ENCODE measurements at regions not wholly inside any gene's neighbourhood (a gene's known extent, or its start where the extent isn't known, plus 50 kb on each side); places are given as distances from the start of the nearest gene placed in this dataset.

DNA sequence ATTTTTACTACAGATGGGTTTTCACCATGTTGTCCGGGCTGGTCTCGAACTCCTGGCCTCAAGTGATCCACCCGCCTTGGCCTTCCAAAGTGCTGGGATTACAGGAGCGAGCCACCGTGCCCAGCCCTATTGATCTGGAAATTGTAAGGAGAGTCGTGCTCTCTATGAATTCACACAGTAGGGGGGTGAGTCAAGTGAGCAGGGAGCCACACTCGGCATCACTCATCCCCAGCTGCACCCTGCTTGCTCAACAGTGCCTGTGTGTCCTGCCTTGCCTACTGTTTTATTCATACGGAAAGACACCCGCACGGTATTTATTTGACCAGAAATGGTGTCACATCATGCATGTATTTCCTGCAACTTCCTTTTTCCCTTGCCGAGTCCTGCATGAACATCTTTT is 157.2 kb upstream of the FOXF1 start:
- peaks cover 38% of the 10 kb centered on the region for H3K27me3 Mint-ChIP-seq
- peaks cover 8% of the 10 kb centered on the region for H3K9me3 Mint-ChIP-seq
- peaks cover 2% of the 10 kb centered on the region for H3K36me3 Mint-ChIP-seq
- H3K4me1 Mint-ChIP-seq, result no peaks in the 10 kb centered on the region
- no peak overlapping the region for H3K4me3 Mint-ChIP-seq
- no peak overlapping the region for H3K27ac Mint-ChIP-seq
- DNase-seq (ENCODE audit: low spot score in 2 of 2) (no peak), ATAC-seq (ENCODE audit: low read depth) (no peak)

GRCh38 chr16:86353948-86354347 is 156.4 kb upstream of the FOXF1 start:
- DNase-seq (ENCODE audit: low spot score in 2 of 2), result no peak
- Mint-ChIP-seq H3K4me1 (no peaks in the 10 kb centered on the region), H3K27ac (no peak overlapping the region), H3K36me3 (peaks cover 2% of the 10 kb centered on the region), H3K9me3 (peaks cover 8% of the 10 kb centered on the region), H3K4me3 (no peak overlapping the region), H3K27me3 (peaks cover 38% of the 10 kb centered on the region)
- no peak for ATAC-seq (ENCODE audit: low read depth)

GRCh38 chr16:86354641-86355513 is 155.4 kb upstream of the FOXF1 start:
- Mint-ChIP-seq H3K4me3 (no peak overlapping the region), H3K36me3 (peaks cover 2% of the 10 kb centered on the region), H3K4me1 (no peaks in the 10 kb centered on the region), H3K27me3 (peaks cover 34% of the 10 kb centered on the region), H3K27ac (no peak overlapping the region), H3K9me3 (peaks cover 8% of the 10 kb centered on the region)
- ATAC-seq (ENCODE audit: low read depth) (no peak), DNase-seq (ENCODE audit: low spot score in 2 of 2) (no peak)

DNA sequence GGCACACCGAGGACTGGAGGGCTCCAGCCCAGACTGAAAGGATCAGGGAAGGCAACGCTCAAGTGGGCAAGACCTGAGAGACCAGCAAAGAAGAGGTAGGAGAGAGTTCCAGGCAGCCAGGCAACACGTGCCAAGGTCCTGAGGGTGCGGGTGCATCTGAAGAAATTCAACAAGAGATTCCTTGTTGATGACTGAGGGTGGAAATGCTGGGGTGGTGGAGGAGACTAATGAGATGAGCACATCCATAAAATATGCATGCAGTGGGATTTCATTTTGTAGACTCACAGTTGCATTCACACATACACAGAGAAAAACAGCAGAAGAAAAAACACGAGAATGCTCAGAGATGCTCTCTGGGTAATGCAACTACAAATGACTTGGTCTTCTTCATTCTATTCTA is 154.8 kb upstream of the FOXF1 start:
- no peak overlapping the region for H3K27ac Mint-ChIP-seq
- H3K4me1 Mint-ChIP-seq, result no peaks in the 10 kb centered on the region
- H3K27me3 Mint-ChIP-seq, result peaks cover 33% of the 10 kb centered on the region
- H3K4me3 Mint-ChIP-seq, result no peak overlapping the region
- ATAC-seq (ENCODE audit: low read depth) (no peak), DNase-seq (ENCODE audit: low spot score in 2 of 2) (no peak)
- H3K36me3 Mint-ChIP-seq, result peaks cover 2% of the 10 kb centered on the region
- H3K9me3 Mint-ChIP-seq, result peaks cover 8% of the 10 kb centered on the region

DNA sequence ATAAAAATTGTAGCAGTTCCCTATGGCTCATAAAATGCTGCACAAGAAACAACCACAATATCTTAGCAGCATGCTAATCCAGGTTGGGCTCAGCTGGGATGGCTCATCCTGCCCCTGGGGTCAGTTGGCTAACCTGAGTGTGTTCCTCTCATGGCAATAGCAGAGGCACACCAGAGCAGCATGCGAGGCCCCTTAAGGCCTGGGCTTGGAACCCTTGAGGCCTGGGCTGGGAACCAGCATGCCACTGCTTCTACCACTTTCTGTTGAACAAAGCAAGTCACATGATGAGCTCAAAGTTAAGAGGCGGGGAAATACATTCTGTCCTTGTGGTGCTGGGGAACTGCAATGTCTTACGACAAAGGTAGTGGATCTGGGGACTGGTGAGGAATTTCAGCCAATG is 154.4 kb upstream of the FOXF1 start:
- H3K4me1 Mint-ChIP-seq, result no peaks in the 10 kb centered on the region
- peaks cover 8% of the 10 kb centered on the region for H3K9me3 Mint-ChIP-seq

DNA sequence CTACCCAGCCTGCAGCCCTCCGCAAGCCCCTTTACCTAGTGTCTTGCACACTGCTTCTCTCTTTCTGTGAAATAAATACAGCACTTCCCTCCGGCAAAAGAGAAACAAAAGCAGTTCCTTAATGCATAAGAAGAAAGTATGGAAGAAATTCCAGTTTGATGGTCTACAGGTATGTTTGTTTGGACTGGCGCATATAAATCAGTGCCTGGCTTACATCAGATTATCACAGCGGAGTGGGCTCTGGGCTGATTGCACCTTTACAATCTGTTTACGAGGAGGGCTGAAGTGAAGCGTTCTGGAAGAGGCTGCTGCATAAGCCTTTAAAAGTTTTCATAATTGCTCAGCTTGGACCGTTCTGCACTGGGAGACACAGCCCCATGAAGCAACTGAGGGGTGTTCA is 153.5 kb upstream of the FOXF1 start:
- peaks cover 8% of the 10 kb centered on the region for H3K9me3 Mint-ChIP-seq
- no peak overlapping the region for H3K4me3 Mint-ChIP-seq
- H3K4me1 Mint-ChIP-seq, result no peaks in the 10 kb centered on the region
- ATAC-seq (ENCODE audit: low read depth) (no peak), DNase-seq (ENCODE audit: low spot score in 2 of 2) (no peak)
- H3K27me3 Mint-ChIP-seq, result peaks cover 28% of the 10 kb centered on the region
- H3K27ac Mint-ChIP-seq, result no peak overlapping the region
- H3K36me3 Mint-ChIP-seq, result peaks cover 2% of the 10 kb centered on the region

More for the DNA sequence above, 154.4 kb upstream of the FOXF1 start:
- Mint-ChIP-seq H3K36me3 (peaks cover 2% of the 10 kb centered on the region), H3K27ac (no peak overlapping the region), H3K4me3 (no peak overlapping the region), H3K27me3 (peaks cover 30% of the 10 kb centered on the region)
- ATAC-seq (ENCODE audit: low read depth) (no peak), DNase-seq (ENCODE audit: low spot score in 2 of 2) (no peak)

GRCh38 chr16:86357303-86357702 is 153.0 kb upstream of the FOXF1 start:
- H3K4me1 Mint-ChIP-seq, result no peaks in the 10 kb centered on the region
- ATAC-seq (ENCODE audit: low read depth) (no peak), DNase-seq (ENCODE audit: low spot score in 2 of 2) (no peak)
- peaks cover 8% of the 10 kb centered on the region for H3K9me3 Mint-ChIP-seq
- H3K27me3 Mint-ChIP-seq, result peaks cover 29% of the 10 kb centered on the region
- H3K27ac Mint-ChIP-seq, result no peak overlapping the region
- no peak overlapping the region for H3K4me3 Mint-ChIP-seq
- peaks cover 2% of the 10 kb centered on the region for H3K36me3 Mint-ChIP-seq

DNA sequence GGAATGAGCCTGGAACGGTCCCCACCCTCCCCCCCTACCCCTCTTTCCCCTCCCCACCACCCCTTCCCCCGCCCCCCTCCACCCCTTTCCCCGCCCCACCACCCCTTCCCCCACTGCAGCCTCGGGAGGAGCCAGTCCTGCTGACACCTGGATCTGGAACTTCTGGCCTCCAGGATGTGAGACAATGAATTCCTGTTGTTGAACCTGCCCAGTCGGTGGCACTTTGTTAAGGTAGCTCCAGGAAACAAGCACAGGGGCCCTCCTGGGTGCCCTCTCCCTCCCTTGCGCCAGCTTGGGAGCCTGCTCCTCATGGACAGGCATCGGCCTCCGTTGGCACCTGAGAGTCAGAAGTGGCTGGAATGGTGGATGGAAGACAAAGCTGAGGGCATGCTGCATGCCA is 152.4 kb upstream of the FOXF1 start:
- DNase-seq (ENCODE audit: low spot score in 2 of 2) (no peak), ATAC-seq (ENCODE audit: low read depth) (no peak)
- H3K4me3 Mint-ChIP-seq, result no peak overlapping the region
- H3K4me1 Mint-ChIP-seq, result no peaks in the 10 kb centered on the region
- peaks cover 2% of the 10 kb centered on the region for H3K36me3 Mint-ChIP-seq
- H3K27ac Mint-ChIP-seq, result no peak overlapping the region
- H3K9me3 Mint-ChIP-seq, result peaks cover 11% of the 10 kb centered on the region
- H3K27me3 Mint-ChIP-seq, result peaks cover 30% of the 10 kb centered on the region

GRCh38 chr16:86359571-86359970 is 150.8 kb upstream of the FOXF1 start:
- H3K27ac Mint-ChIP-seq, result no peak overlapping the region
- H3K9me3 Mint-ChIP-seq, result peaks cover 11% of the 10 kb centered on the region
- H3K4me1 Mint-ChIP-seq, result no peaks in the 10 kb centered on the region
- DNase-seq (ENCODE audit: low spot score in 2 of 2), result no peak
- no peak for ATAC-seq (ENCODE audit: low read depth)
- peaks cover 2% of the 10 kb centered on the region for H3K36me3 Mint-ChIP-seq
- H3K27me3 Mint-ChIP-seq, result peaks cover 28% of the 10 kb centered on the region
- H3K4me3 Mint-ChIP-seq, result no peak overlapping the region

DNA sequence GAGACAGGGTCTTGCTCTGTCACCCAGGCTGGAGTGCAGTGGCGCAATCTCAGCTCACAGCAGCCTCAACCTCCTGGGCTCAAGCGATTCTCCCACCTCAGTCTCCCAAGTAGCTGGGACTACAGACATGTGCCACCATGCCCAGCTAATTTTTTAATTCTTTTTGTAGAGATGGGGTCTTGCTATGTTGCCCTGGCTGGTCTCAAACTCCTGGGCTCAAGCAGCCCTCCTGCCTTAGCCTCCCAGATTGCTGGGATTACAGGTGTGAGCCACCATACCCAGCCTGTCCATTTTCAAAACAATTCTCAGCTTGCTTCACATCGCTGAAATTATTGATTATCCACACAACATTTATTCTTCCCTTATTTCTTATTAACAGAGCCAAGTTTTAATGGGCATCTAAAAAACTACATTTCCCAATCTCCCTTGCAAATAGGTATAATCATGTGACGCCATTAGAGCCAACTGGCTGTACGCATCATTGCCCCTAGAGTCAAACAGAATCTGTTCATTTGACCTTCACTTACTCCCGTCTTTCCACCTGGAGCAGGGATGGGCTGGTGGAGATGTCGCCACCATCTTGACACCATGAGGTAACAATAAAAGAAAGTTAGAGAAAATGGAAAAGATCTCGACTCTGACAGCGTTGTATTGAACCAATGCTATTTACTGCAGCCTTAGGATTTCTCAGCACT is 148.0 kb upstream of the FOXF1 start:
- no peak overlapping the region for H3K4me3 Mint-ChIP-seq
- peaks cover 21% of the 10 kb centered on the region for H3K27me3 Mint-ChIP-seq
- ATAC-seq (ENCODE audit: low read depth), result no peak
- H3K4me1 Mint-ChIP-seq, result no peaks in the 10 kb centered on the region
- H3K36me3 Mint-ChIP-seq, result no peaks in the 10 kb centered on the region
- no peak for DNase-seq (ENCODE audit: low spot score in 2 of 2)
- no peak overlapping the region for H3K27ac Mint-ChIP-seq
- peaks cover 4% of the 10 kb centered on the region for H3K9me3 Mint-ChIP-seq

GRCh38 chr16:86363057-86363490 is 147.3 kb upstream of the FOXF1 start:
- Mint-ChIP-seq H3K36me3 (no peaks in the 10 kb centered on the region), H3K4me1 (no peaks in the 10 kb centered on the region), H3K4me3 (no peak overlapping the region), H3K27ac (no peak overlapping the region), H3K27me3 (peaks cover 15% of the 10 kb centered on the region), H3K9me3 (peaks cover 4% of the 10 kb centered on the region)
- no peak for ATAC-seq (ENCODE audit: low read depth)
- DNase-seq (ENCODE audit: low spot score in 2 of 2), result no peak

GRCh38 chr16:86363836-86364618 is 146.3 kb upstream of the FOXF1 start:
- DNase-seq (ENCODE audit: low spot score in 2 of 2) (no peak), ATAC-seq (ENCODE audit: low read depth) (no peak)
- Mint-ChIP-seq H3K4me1 (no peaks in the 10 kb centered on the region), H3K27ac (no peak overlapping the region), H3K4me3 (no peak overlapping the region), H3K27me3 (peaks cover 10% of the 10 kb centered on the region), H3K9me3 (peaks cover 4% of the 10 kb centered on the region), H3K36me3 (no peaks in the 10 kb centered on the region)

GRCh38 chr16:86364653-86365380 is 145.5 kb upstream of the FOXF1 start:
- H3K27ac Mint-ChIP-seq, result no peak overlapping the region
- DNase-seq (ENCODE audit: low spot score in 2 of 2) (no peak), ATAC-seq (ENCODE audit: low read depth) (no peak)
- no peak overlapping the region for H3K4me3 Mint-ChIP-seq
- H3K36me3 Mint-ChIP-seq, result no peaks in the 10 kb centered on the region
- H3K4me1 Mint-ChIP-seq, result no peaks in the 10 kb centered on the region
- peaks cover 9% of the 10 kb centered on the region for H3K27me3 Mint-ChIP-seq
- H3K9me3 Mint-ChIP-seq, result peaks cover 4% of the 10 kb centered on the region

Data from memory B cell (primary cell).